ENCODE measurements at regions not wholly inside any gene's neighbourhood (a gene's known extent, or its start where the extent isn't known, plus 50 kb on each side); places are given as distances from the start of the nearest gene placed in this dataset.

DNA sequence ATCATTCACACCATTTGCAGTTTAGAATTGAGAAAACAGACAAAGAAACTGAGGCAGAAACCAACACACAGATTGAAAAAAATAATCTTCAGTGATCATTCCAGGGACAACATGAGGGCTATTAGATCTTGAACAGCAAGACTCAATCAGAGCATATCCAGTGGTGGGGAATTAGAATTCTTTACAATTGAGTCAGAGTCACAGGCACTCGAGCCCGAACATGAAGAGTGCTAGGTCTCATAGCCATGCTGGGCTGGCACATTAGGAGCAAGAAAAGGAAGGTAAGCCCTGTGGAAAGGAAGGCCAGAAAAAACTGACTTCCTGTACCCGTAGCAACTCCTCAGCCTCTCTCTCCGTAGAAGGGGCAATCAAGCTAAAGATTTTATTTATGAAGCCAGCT lies 419.9 kb downstream of the HAO1 start:
- TF ChIP-seq, protein P1, sequence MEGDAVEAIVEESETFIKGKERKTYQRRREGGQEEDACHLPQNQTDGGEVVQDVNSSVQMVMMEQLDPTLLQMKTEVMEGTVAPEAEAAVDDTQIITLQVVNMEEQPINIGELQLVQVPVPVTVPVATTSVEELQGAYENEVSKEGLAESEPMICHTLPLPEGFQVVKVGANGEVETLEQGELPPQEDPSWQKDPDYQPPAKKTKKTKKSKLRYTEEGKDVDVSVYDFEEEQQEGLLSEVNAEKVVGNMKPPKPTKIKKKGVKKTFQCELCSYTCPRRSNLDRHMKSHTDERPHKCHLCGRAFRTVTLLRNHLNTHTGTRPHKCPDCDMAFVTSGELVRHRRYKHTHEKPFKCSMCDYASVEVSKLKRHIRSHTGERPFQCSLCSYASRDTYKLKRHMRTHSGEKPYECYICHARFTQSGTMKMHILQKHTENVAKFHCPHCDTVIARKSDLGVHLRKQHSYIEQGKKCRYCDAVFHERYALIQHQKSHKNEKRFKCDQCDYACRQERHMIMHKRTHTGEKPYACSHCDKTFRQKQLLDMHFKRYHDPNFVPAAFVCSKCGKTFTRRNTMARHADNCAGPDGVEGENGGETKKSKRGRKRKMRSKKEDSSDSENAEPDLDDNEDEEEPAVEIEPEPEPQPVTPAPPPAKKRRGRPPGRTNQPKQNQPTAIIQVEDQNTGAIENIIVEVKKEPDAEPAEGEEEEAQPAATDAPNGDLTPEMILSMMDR (IDR thresholded peaks at IDR 0.05), result no peak
- H3K9me3 Mint-ChIP-seq (ENCODE audit: low read depth), result no peaks in the 10 kb centered on the region
- H3K27me3 Mint-ChIP-seq (ENCODE audit: low read depth), result peaks cover 2% of the 10 kb centered on the region
- no peak for DNase-seq (ENCODE audit: low spot score)
- H3K36me3 Mint-ChIP-seq (ENCODE audit: low read depth), result no peaks in the 10 kb centered on the region
- H3K4me1 Mint-ChIP-seq (ENCODE audit: low read depth), result no peaks in the 10 kb centered on the region
- no peak overlapping the region for H3K27ac Mint-ChIP-seq (ENCODE audit: unreplicated experiment)
- no peak overlapping the region for H3K4me3 Mint-ChIP-seq (ENCODE audit: unreplicated experiment)

DNA sequence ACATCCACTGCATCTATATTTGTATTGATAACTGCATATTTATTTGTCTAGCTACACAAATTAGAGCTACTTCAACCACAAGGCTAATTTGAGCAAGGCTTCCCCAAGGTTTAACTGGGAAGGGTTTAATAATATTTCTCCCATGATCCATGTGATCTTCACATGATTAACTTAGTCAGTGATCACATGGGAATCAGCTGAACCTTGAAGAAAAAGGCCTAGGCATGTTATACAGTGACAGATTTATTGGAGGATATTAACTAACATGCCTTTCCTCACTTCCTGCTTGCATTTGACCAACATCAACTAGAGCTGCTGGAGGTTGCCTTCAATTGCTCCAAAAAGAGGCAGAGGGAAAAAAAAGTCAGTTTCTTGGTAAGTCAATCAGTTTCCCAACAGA lies 417.0 kb downstream of the HAO1 start:
- Mint-ChIP-seq H3K27ac (ENCODE audit: unreplicated experiment) (no peak overlapping the region), H3K27me3 (ENCODE audit: low read depth) (no peaks in the 10 kb centered on the region), H3K36me3 (ENCODE audit: low read depth) (no peaks in the 10 kb centered on the region), H3K4me1 (ENCODE audit: low read depth) (no peaks in the 10 kb centered on the region), H3K9me3 (ENCODE audit: low read depth) (peaks cover 11% of the 10 kb centered on the region), H3K4me3 (ENCODE audit: unreplicated experiment) (no peak overlapping the region)
- TF ChIP-seq, protein P1 (IDR thresholded peaks at IDR 0.05), result no peak
- no peak for DNase-seq (ENCODE audit: low spot score)

DNA sequence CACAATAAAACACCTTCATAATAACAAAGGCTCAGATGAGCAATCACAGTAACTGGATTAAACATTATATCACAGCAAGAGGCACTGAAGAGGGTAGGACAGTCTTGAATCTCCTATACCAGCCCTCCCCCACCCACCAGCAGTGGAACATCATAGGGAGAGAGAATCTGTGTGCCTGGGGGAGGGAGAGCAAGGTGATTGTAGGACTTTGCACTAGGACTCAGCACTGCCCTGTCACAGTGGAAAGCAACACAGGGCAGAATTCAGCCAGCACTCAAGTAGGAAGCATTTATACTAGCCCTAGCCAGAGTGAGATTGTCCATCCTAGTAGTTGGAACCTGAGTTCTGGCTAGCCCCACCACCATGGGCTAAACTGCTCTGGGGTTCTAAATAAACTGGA lies 400.2 kb downstream of the HAO1 start:
- TF ChIP-seq, protein P1 (IDR thresholded peaks at IDR 0.05), result no peak
- Mint-ChIP-seq H3K9me3 (ENCODE audit: low read depth) (no peaks in the 10 kb centered on the region), H3K36me3 (ENCODE audit: low read depth) (no peaks in the 10 kb centered on the region), H3K27ac (ENCODE audit: unreplicated experiment) (no peak overlapping the region), H3K27me3 (ENCODE audit: low read depth) (no peaks in the 10 kb centered on the region), H3K4me3 (ENCODE audit: unreplicated experiment) (no peak overlapping the region), H3K4me1 (ENCODE audit: low read depth) (no peaks in the 10 kb centered on the region)
- no peak for DNase-seq (ENCODE audit: low spot score)

DNA sequence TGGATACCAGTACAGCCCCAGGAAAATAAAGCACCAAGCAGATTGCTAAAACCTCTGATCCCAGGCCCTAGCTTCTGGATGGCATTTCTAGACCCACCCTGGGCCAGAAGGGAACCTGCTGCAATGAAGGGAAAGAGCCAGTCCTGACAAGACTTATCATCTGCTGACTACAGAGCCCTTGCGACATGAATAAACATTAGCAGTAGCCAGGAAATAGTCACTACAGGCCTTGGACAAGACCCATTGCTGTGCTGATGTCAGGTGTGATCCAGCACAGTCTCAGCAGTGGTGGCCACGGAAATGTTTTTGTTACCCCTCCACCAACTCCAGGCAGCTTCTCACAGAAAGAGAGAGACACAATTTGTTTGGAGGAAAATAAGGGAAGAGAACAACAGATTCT lies 399.3 kb downstream of the HAO1 start:
- Mint-ChIP-seq H3K27me3 (ENCODE audit: low read depth) (no peaks in the 10 kb centered on the region), H3K4me3 (ENCODE audit: unreplicated experiment) (no peak overlapping the region), H3K4me1 (ENCODE audit: low read depth) (no peaks in the 10 kb centered on the region), H3K36me3 (ENCODE audit: low read depth) (no peaks in the 10 kb centered on the region), H3K9me3 (ENCODE audit: low read depth) (peaks cover 3% of the 10 kb centered on the region), H3K27ac (ENCODE audit: unreplicated experiment) (no peak overlapping the region)
- TF ChIP-seq, protein P1 (IDR thresholded peaks at IDR 0.05), result no peak
- DNase-seq (ENCODE audit: low spot score), result no peak

DNA sequence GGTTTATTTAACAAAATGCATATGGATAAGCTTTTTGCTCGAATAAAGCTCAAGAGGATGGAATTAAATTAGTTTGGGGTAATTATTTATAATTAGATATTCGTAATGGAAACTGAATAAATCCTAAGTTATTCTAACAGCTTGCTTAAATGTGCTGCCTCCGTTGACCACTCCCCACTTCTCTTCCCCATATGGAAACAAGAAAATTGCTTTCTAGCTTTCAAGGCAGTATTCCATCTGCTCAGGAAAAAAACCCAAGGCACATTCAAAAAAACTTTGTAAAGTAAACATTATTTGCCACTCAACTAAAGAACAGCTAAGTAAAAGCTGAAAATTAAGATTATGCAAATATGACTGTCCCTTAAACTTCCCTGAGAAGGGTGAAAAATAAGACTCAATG lies 369.2 kb downstream of the HAO1 start:
- Mint-ChIP-seq H3K27me3 (ENCODE audit: low read depth) (no peaks in the 10 kb centered on the region), H3K27ac (ENCODE audit: unreplicated experiment) (no peak overlapping the region), H3K9me3 (ENCODE audit: low read depth) (peaks cover 8% of the 10 kb centered on the region), H3K4me1 (ENCODE audit: low read depth) (no peaks in the 10 kb centered on the region), H3K4me3 (ENCODE audit: unreplicated experiment) (no peak overlapping the region), H3K36me3 (ENCODE audit: low read depth) (no peaks in the 10 kb centered on the region)
- TF ChIP-seq, protein P1 (IDR thresholded peaks at IDR 0.05), result no peak
- DNase-seq (ENCODE audit: low spot score), result no peak
